H1 (cell line): ENCODE measurements at regions not wholly inside any gene's neighbourhood (a gene's known extent, or its start where the extent isn't known, plus 50 kb on each side); places are given as distances from the start of the nearest gene placed in this dataset.
A peak's percentile ranks its signal among the peaks of the same experiment; 100 is the strongest.

Experiments
- EZH2 ChIP-seq: fragments of 200-600 bp; sonication (generic); IDR thresholded peaks from 2 replicates; pipeline ENCODE4 v1.7.1; 2012; ENCODE audit warnings: low read depth, mild to moderate bottlenecking, moderate library complexity, low read length, inconsistent platforms; ENCODE audit not compliant: severe bottlenecking
- KDM4A ChIP-seq: IDR thresholded peaks from one replicate; pipeline ENCODE4 v1.7.1; 2012; ENCODE audit warnings: low read depth, mild to moderate bottlenecking, moderate library complexity, low read length, inconsistent platforms; ENCODE audit not compliant: severe bottlenecking
- MAX ChIP-seq: IDR thresholded peaks from 2 replicates; pipeline ENCODE4 v1.6.1; 2012; ENCODE audit warnings: inconsistent platforms
- NANOG ChIP-seq: IDR thresholded peaks from 2 replicates; pipeline ENCODE4 v1.6.1; 2011; ENCODE audit warnings: low read length, low read depth, mild to moderate bottlenecking, inconsistent platforms; ENCODE audit not compliant: insufficient read depth, poor library complexity, severe bottlenecking
- NRF1 ChIP-seq: IDR thresholded peaks from 2 replicates; pipeline ENCODE4 v1.6.1; 2011; ENCODE audit warnings: mild to moderate bottlenecking, low read depth, low read length, improper control_type of control experiment
- POLR2A ChIP-seq, 2 experiments: IDR thresholded peaks; 1 replicate in 1 of 2; 2 replicates in 1 of 2; pipeline ENCODE4 v1.6.1; 2011; ENCODE audit warnings: low read depth in 2 of 2, low read length in 2 of 2, mild to moderate bottlenecking in 2 of 2; ENCODE audit errors: control extremely low read depth in 1 of 2
- POU5F1 ChIP-seq: IDR thresholded peaks from 2 replicates; pipeline ENCODE4 v1.6.1; 2011; ENCODE audit warnings: low read depth, mild to moderate bottlenecking, low read length, moderate library complexity
- RBBP5 ChIP-seq: IDR thresholded peaks from 2 replicates; pipeline ENCODE4 v1.7.1; 2012; ENCODE audit warnings: low read depth, mild to moderate bottlenecking, inconsistent platforms, low read length, moderate library complexity, borderline replicate concordance
- RNF2 ChIP-seq: fragments of 200-900, 300-1000 bp; sonication (generic); IDR thresholded peaks from 2 replicates; pipeline ENCODE4 v1.7.1; 2016; ENCODE audit warnings: borderline replicate concordance, low read depth, mild to moderate bottlenecking, antibody characterized with exemption, low read length; ENCODE audit not compliant: poor library complexity, severe bottlenecking; ENCODE audit errors: missing control alignments
- TBP ChIP-seq: IDR thresholded peaks from 2 replicates; pipeline ENCODE4 v1.6.1; 2011; ENCODE audit warnings: low read depth, low read length, improper control_type of control experiment
- TCF12 ChIP-seq: IDR thresholded peaks from 2 replicates; pipeline ENCODE4 v1.6.1; 2011; ENCODE audit warnings: low read depth, mild to moderate bottlenecking, low read length
- USF2 ChIP-seq: IDR thresholded peaks from 2 replicates; pipeline ENCODE4 v1.6.1; 2011; ENCODE audit warnings: low read length, improper control_type of control experiment
- TF ChIP-seq, protein P1 (sequence below), 3 experiments: IDR thresholded peaks; 1 replicate in 2 of 3; 2 replicates in 1 of 3; pipeline versions ENCODE4 v1.5.1 to v1.6.1; 2011; ENCODE audit warnings: low read length in 3 of 3, mild to moderate bottlenecking in 3 of 3, inconsistent platforms in 2 of 3, low read depth in 1 of 3, moderate library complexity in 1 of 3; ENCODE audit not compliant: insufficient read depth in 1 of 3; ENCODE audit errors: control extremely low read depth in 1 of 3

GRCh38 chr1:118483245-118484006 lies 298.4 kb upstream of the SPAG17 start:
- TF ChIP-seq, protein P1, sequence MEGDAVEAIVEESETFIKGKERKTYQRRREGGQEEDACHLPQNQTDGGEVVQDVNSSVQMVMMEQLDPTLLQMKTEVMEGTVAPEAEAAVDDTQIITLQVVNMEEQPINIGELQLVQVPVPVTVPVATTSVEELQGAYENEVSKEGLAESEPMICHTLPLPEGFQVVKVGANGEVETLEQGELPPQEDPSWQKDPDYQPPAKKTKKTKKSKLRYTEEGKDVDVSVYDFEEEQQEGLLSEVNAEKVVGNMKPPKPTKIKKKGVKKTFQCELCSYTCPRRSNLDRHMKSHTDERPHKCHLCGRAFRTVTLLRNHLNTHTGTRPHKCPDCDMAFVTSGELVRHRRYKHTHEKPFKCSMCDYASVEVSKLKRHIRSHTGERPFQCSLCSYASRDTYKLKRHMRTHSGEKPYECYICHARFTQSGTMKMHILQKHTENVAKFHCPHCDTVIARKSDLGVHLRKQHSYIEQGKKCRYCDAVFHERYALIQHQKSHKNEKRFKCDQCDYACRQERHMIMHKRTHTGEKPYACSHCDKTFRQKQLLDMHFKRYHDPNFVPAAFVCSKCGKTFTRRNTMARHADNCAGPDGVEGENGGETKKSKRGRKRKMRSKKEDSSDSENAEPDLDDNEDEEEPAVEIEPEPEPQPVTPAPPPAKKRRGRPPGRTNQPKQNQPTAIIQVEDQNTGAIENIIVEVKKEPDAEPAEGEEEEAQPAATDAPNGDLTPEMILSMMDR (IDR thresholded peaks at IDR 0.05; ENCODE audit: control extremely low read depth in 1 of 3, insufficient read depth in 1 of 3, low read depth in 1 of 3, low read length in 3 of 3): no peak
- TF ChIP-seq EZH2 (no peak), USF2 (no peak), POU5F1 (no peak), MAX (no peak), TBP (no peak), RNF2 (no peak), POLR2A (IDR thresholded peaks at IDR 0.05; ENCODE audit: control extremely low read depth in 1 of 2, low read depth in 2 of 2, low read length in 2 of 2) (no peak), KDM4A (no peak), NRF1 (no peak), TCF12 (no peak), RBBP5 (no peak), NANOG (peak; percentile 42)
